ENCODE measurements at regions not wholly inside any gene's neighbourhood (a gene's known extent, or its start where the extent isn't known, plus 50 kb on each side); places are given as distances from the start of the nearest gene placed in this dataset.

DNA sequence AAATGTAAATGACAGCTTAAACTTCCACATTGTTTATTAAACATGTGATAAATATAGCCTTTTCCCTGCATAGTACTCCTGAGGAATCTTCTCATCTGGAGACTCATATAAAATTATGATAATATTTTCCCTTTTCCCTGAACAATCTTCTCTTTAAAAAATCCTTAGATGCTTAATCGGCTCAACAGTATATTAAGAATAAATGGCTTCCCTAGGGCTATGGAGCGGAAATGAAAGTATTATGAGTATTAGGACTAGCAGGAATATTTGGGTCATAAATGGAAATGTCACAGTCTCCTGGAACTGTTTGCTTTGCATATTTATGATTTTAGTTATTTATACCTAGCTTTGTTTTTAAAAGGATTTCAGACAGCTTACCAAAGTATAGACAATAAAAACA, 200.7 kb upstream of the PDE5A start:
- Histone ChIP-seq H2BK20ac (ENCODE audit: low read depth, low read length) (no peak overlapping the region), H3K36me3 (ENCODE audit: control insufficient read depth, insufficient read depth, low read length) (no peaks in the 10 kb centered on the region), H3K14ac (replicated peaks; ENCODE audit: low read depth, low read length) (no peak overlapping the region), H3K18ac (ENCODE audit: low read depth, low read length) (no peak overlapping the region), H3K23ac (ENCODE audit: low read depth, low read length) (no peak overlapping the region), H2AK5ac (ENCODE audit: low read depth, low read length) (no peak overlapping the region), H3K79me1 (ENCODE audit: low read depth in 1 of 2, low read length in 2 of 2) (no peaks in the 10 kb centered on the region), H3K27ac (ENCODE audit: insufficient read depth, low read length) (no peak overlapping the region), H4K5ac (ENCODE audit: low read depth, low read length) (no peak overlapping the region), H3K4ac (ENCODE audit: low read depth, low read length) (no peak overlapping the region), H4K8ac (ENCODE audit: low read depth in 2 of 2, low read length in 2 of 2) (no peak overlapping the region), H2AFZ (replicated peaks; ENCODE audit: low read length, poor library complexity) (no peak overlapping the region), H2BK5ac (ENCODE audit: low read depth, low read length, poor library complexity, severe bottlenecking) (no peak overlapping the region), H3K4me3 (ENCODE audit: insufficient read depth, low read depth, low read length) (no peak overlapping the region), H3K56ac (ENCODE audit: extremely low read depth, insufficient read depth, low read length) (no peak overlapping the region), H3K9me3 (ENCODE audit: control insufficient read depth, insufficient read depth, low read length) (no peaks in the 10 kb centered on the region), H3K9ac (ENCODE audit: low read depth, low read length) (no peak overlapping the region), H4K91ac (ENCODE audit: insufficient read depth, low read depth, low read length) (no peak overlapping the region), H2AK9ac (replicated peaks; ENCODE audit: low read depth, low read length, poor library complexity) (no peak overlapping the region), H3K4me1 (ENCODE audit: control insufficient read depth, insufficient read depth, low read length) (no peaks in the 10 kb centered on the region; the same call in 1 of the 2 replicates), H3K4me2 (ENCODE audit: low read depth, low read length) (no peak overlapping the region), H3K27me3 (ENCODE audit: control insufficient read depth, insufficient read depth, low read length) (no peaks in the 10 kb centered on the region), H3K9me1 (ENCODE audit: insufficient read depth, low read length) (no peaks in the 10 kb centered on the region), H2BK15ac (ENCODE audit: low read depth, low read length) (no peak overlapping the region), H2BK120ac (ENCODE audit: low read depth, low read length) (no peak overlapping the region), H4K20me1 (ENCODE audit: insufficient read depth, low read length) (no peaks in the 10 kb centered on the region)
- TF ChIP-seq, protein P1, sequence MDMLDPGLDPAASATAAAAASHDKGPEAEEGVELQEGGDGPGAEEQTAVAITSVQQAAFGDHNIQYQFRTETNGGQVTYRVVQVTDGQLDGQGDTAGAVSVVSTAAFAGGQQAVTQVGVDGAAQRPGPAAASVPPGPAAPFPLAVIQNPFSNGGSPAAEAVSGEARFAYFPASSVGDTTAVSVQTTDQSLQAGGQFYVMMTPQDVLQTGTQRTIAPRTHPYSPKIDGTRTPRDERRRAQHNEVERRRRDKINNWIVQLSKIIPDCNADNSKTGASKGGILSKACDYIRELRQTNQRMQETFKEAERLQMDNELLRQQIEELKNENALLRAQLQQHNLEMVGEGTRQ (IDR thresholded peaks at IDR 0.05; ENCODE audit: low read depth, low read length): no peak
- TF ChIP-seq RFX5 (IDR thresholded peaks at IDR 0.05; ENCODE audit: low read depth, low read length) (no peak), SMC3 (IDR thresholded peaks at IDR 0.05; ENCODE audit: low read depth, low read length) (no peak), BHLHE40 (IDR thresholded peaks at IDR 0.05; ENCODE audit: low read depth, low read length) (no peak), POLR2A (IDR thresholded peaks at IDR 0.05; ENCODE audit: low read depth, low read length) (no peak), FOS (IDR thresholded peaks at IDR 0.05; ENCODE audit: low read depth, low read length) (no peak), MXI1 (IDR thresholded peaks at IDR 0.05; ENCODE audit: borderline replicate concordance, low read depth, low read length) (no peak), CHD1 (IDR thresholded peaks at IDR 0.05; ENCODE audit: low read depth, low read length) (no peak), RCOR1 (IDR thresholded peaks at IDR 0.05; ENCODE audit: insufficient replicate concordance, low read length) (no peak), CEBPB (IDR thresholded peaks at IDR 0.05; ENCODE audit: low read depth, low read length) (no peak), RAD21 (IDR thresholded peaks at IDR 0.05; ENCODE audit: low read length) (no peak), MAFK (IDR thresholded peaks at IDR 0.05; ENCODE audit: low read depth, low read length) (no peak), NFE2L2 (IDR thresholded peaks at IDR 0.05; ENCODE audit: low read depth, low read length) (no peak), MAZ (IDR thresholded peaks at IDR 0.05; ENCODE audit: borderline replicate concordance, low read depth, low read length) (no peak)
- TF ChIP-seq, protein P2, sequence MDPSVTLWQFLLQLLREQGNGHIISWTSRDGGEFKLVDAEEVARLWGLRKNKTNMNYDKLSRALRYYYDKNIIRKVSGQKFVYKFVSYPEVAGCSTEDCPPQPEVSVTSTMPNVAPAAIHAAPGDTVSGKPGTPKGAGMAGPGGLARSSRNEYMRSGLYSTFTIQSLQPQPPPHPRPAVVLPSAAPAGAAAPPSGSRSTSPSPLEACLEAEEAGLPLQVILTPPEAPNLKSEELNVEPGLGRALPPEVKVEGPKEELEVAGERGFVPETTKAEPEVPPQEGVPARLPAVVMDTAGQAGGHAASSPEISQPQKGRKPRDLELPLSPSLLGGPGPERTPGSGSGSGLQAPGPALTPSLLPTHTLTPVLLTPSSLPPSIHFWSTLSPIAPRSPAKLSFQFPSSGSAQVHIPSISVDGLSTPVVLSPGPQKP (IDR thresholded peaks at IDR 0.05; ENCODE audit: borderline replicate concordance, low read depth, low read length): no peak
- TF ChIP-seq, protein P3, sequence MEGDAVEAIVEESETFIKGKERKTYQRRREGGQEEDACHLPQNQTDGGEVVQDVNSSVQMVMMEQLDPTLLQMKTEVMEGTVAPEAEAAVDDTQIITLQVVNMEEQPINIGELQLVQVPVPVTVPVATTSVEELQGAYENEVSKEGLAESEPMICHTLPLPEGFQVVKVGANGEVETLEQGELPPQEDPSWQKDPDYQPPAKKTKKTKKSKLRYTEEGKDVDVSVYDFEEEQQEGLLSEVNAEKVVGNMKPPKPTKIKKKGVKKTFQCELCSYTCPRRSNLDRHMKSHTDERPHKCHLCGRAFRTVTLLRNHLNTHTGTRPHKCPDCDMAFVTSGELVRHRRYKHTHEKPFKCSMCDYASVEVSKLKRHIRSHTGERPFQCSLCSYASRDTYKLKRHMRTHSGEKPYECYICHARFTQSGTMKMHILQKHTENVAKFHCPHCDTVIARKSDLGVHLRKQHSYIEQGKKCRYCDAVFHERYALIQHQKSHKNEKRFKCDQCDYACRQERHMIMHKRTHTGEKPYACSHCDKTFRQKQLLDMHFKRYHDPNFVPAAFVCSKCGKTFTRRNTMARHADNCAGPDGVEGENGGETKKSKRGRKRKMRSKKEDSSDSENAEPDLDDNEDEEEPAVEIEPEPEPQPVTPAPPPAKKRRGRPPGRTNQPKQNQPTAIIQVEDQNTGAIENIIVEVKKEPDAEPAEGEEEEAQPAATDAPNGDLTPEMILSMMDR (conservative IDR thresholded peaks at IDR 0.05; ENCODE audit: low read depth, low read length): no peak
- ChIA-PET POLR2A (ENCODE audit: unreplicated experiment) (no interaction called here), CTCF (no interaction called here)
- dilution Hi-C loops (cut with HindIII; ENCODE audit: low sequenced_read_pairs, unreplicated experiment): no loop called here
- DNase-seq (no peak), ATAC-seq (ENCODE audit: low read depth) (no peak)
- intact Hi-C loops (cut with micrococcal nuclease): no loop called here
- no TSS peak for BruUV-seq (replicated peaks)
- no CpG with 5 or more reads among the region's 2 CpGs for WGBS, 2 experiments (ENCODE audit: extremely low coverage in 2 of 2, insufficient read length in 1 of 2)
- in situ Hi-C loops (cut with MboI; ENCODE audit: low sequenced_read_pairs): no loop called here
